A549 (cell line): ENCODE measurements at regions not wholly inside any gene's neighbourhood (a gene's known extent, or its start where the extent isn't known, plus 50 kb on each side); places are given as distances from the start of the nearest gene placed in this dataset.

Experiments
- ATAC-seq, 2 experiments: fragments of 200-7000 bp in 1 of 2; fragments of >200 bp in 1 of 2; cut with Nextera tagmentation in 1 of 2; cut with Tn5 transposase in 1 of 2; 3 replicates each; pipeline versions ENCODE4 v1.8.0 to v1.9.1; 2018 to 2020; ENCODE audit warnings: mild to moderate bottlenecking in 1 of 2, moderate library complexity in 1 of 2
- CTCF ChIA-PET: fragments of 300-600 bp; sonication (Branson Sonifier 250); formaldehyde crosslinking; extraction: SDS; loops from one replicate; lab custom pipeline; 2021; ENCODE audit warnings: antibody characterized with exemption, inconsistent platforms; lab: Yijun Ruan, JAX
- POLR2A ChIA-PET: fragments of 350-600 bp; formaldehyde crosslinking; extraction: SDS; loops from one replicate; lab custom pipeline; 2021; ENCODE audit warnings: antibody characterized with exemption, inconsistent platforms; lab: Yijun Ruan, JAX
- DNase-seq, 2 experiments: peaks; one replicate each; pipeline versions ENCODE4 v3.0.0 to v3.0.0-alpha.2; 2011 to 2016; ENCODE audit warnings: low read depth in 1 of 2, low spot score in 1 of 2
- FAIRE-seq: peaks from 2 replicates; lab custom pipeline; 2011; peaks lifted over from hg19 to GRCh38; lab: Jason Lieb, UNC
- H3K27ac ChIP-seq, 2 experiments: fragments of >200 bp; sonication (Bioruptor Twin); formaldehyde crosslinking; 3 replicates each; pipeline ENCODE4 v1.5.1; 2016 to 2017
- H3K4me1 ChIP-seq: fragments of >200 bp; sonication (Bioruptor Twin); formaldehyde crosslinking; 3 replicates; pipeline ENCODE4 v1.6.1; 2016
- H3K4me2 ChIP-seq: fragments of >200 bp; sonication (Bioruptor Twin); formaldehyde crosslinking; 3 replicates; pipeline ENCODE4 v1.6.1; 2016
- H3K4me3 ChIP-seq: fragments of >200 bp; sonication (Bioruptor Twin); formaldehyde crosslinking; 3 replicates; pipeline ENCODE4 v1.5.1; 2016
- H3K9me3 ChIP-seq: fragments of >200 bp; sonication (Bioruptor Twin); formaldehyde crosslinking; 3 replicates; pipeline ENCODE4 v1.6.1; 2016
- BHLHE40 ChIP-seq: IDR thresholded peaks from 2 replicates; pipeline ENCODE4 v1.6.1; 2012; ENCODE audit warnings: low read depth, low read length, inconsistent platforms
- CBX2 ChIP-seq: fragments of 200-600 bp; sonication (generic); IDR thresholded peaks from 2 replicates; pipeline ENCODE4 v1.6.1; 2016; ENCODE audit warnings: low read depth, mild to moderate bottlenecking, borderline replicate concordance
- CHD2 ChIP-seq: fragments of 150-350 bp; IDR thresholded peaks from 2 replicates; pipeline ENCODE4 v1.6.1; 2014; ENCODE audit warnings: low read length; ENCODE audit not compliant: partially characterized antibody
- CHD4 ChIP-seq: fragments of 200-600 bp; sonication (generic); IDR thresholded peaks from 2 replicates; pipeline ENCODE4 v1.6.1; 2016; ENCODE audit warnings: antibody characterized with exemption, mild to moderate bottlenecking, borderline replicate concordance
- CTCF ChIP-seq: fragments of >200 bp; sonication (Bioruptor Twin); formaldehyde crosslinking; IDR thresholded peaks from 3 replicates; pipeline ENCODE4 v1.5.1; 2016
- E2F6 ChIP-seq: IDR thresholded peaks from 2 replicates; pipeline ENCODE4 v1.6.1; 2012; ENCODE audit warnings: low read depth, borderline replicate concordance
- EHF ChIP-seq: fragments of 250-450 bp; sonication (Bioruptor Pico); IDR thresholded peaks from 2 replicates; pipeline ENCODE4 v1.5.0; 2020; ENCODE audit warnings: mild to moderate bottlenecking
- FOSB ChIP-seq: fragments of 250-450 bp; sonication (Bioruptor Pico); IDR thresholded peaks from 2 replicates; pipeline ENCODE4 v1.5.0; 2020; ENCODE audit warnings: mild to moderate bottlenecking, moderate library complexity
- FOXS1 ChIP-seq: fragments of 250-450 bp; sonication (Bioruptor Pico); IDR thresholded peaks from 2 replicates; pipeline ENCODE4 v1.5.0; 2020; ENCODE audit warnings: mild to moderate bottlenecking, moderate library complexity
- HES2 ChIP-seq: fragments of >200 bp; sonication (Bioruptor Twin); formaldehyde crosslinking; IDR thresholded peaks from 2 replicates; pipeline ENCODE4 v1.6.1; 2016
- HEYL ChIP-seq: fragments of 250-450 bp; sonication (Bioruptor Pico); IDR thresholded peaks from 2 replicates; pipeline ENCODE4 v1.8.0; 2021; ENCODE audit warnings: mild to moderate bottlenecking, moderate library complexity
- HMGXB4 ChIP-seq: fragments of 250-450 bp; sonication (Bioruptor Pico); IDR thresholded peaks from 2 replicates; pipeline ENCODE4 v1.5.0; 2021; ENCODE audit warnings: mild to moderate bottlenecking, moderate library complexity, borderline replicate concordance
- HOXA7 ChIP-seq: fragments of 250-450 bp; sonication (Bioruptor Pico); IDR thresholded peaks from 2 replicates; pipeline ENCODE4 v1.5.0; 2020; ENCODE audit warnings: mild to moderate bottlenecking, moderate library complexity
- HOXB5 ChIP-seq: fragments of 250-450 bp; sonication (Bioruptor Pico); IDR thresholded peaks from 2 replicates; pipeline ENCODE4 v1.5.0; 2020; ENCODE audit warnings: mild to moderate bottlenecking, moderate library complexity
- JUN ChIP-seq, 2 experiments: fragments of >200 bp; sonication (Bioruptor Twin); formaldehyde crosslinking; IDR thresholded peaks; 2 replicates in 1 of 2; 3 replicates in 1 of 2; pipeline ENCODE4 v1.6.1; 2016 to 2017
- JUNB ChIP-seq: fragments of >200 bp; sonication (Bioruptor Twin); formaldehyde crosslinking; IDR thresholded peaks from 2 replicates; pipeline ENCODE4 v1.6.1; 2016
- KDM1A ChIP-seq: fragments of 200-600 bp; sonication (generic); IDR thresholded peaks from 2 replicates; pipeline ENCODE4 v1.6.1; 2016; ENCODE audit warnings: low read depth, mild to moderate bottlenecking
- MAX ChIP-seq: IDR thresholded peaks from 2 replicates; pipeline ENCODE4 v1.6.1; 2012
- MAZ ChIP-seq: fragments of 150-350 bp; IDR thresholded peaks from 2 replicates; pipeline ENCODE4 v1.6.1; 2014; ENCODE audit warnings: antibody characterized with exemption, low read depth, low read length, borderline replicate concordance
- NPAS2 ChIP-seq: fragments of 250-450 bp; sonication (Bioruptor Pico); IDR thresholded peaks from 2 replicates; pipeline ENCODE4 v1.8.0; 2022; ENCODE audit warnings: mild to moderate bottlenecking, moderate library complexity, borderline replicate concordance
- NR3C1 ChIP-seq: fragments of >200 bp; sonication (Bioruptor Twin); formaldehyde crosslinking; IDR thresholded peaks from 3 replicates; pipeline ENCODE4 v1.6.1; 2017
- PBX3 ChIP-seq: IDR thresholded peaks from 2 replicates; pipeline ENCODE4 v1.6.1; 2012
- POLR2A ChIP-seq: IDR thresholded peaks from 2 replicates; pipeline ENCODE4 v1.6.1; 2012; ENCODE audit warnings: mild to moderate bottlenecking, low read length
- POLR2AphosphoS2 ChIP-seq: conservative IDR thresholded peaks from 2 replicates; pipeline ENCODE4 v1.6.1; 2012; ENCODE audit warnings: low read length, improper control_type of control experiment, inconsistent platforms
- RARB ChIP-seq: fragments of 250-450 bp; sonication (Bioruptor Pico); IDR thresholded peaks from 2 replicates; pipeline ENCODE4 v1.8.0; 2021; ENCODE audit warnings: mild to moderate bottlenecking, moderate library complexity
- SREBF2 ChIP-seq: fragments of 450-650 bp; IDR thresholded peaks from 2 replicates; pipeline ENCODE4 v1.6.1; 2014; ENCODE audit warnings: mild to moderate bottlenecking, moderate library complexity
- ZC3H11A ChIP-seq: fragments of 450-650 bp; IDR thresholded peaks from 2 replicates; pipeline ENCODE4 v1.6.1; 2014; ENCODE audit warnings: antibody characterized with exemption, mild to moderate bottlenecking
- ZNF302 ChIP-seq: fragments of 250-450 bp; sonication (Bioruptor Pico); IDR thresholded peaks from 2 replicates; pipeline ENCODE4 v1.9.0; 2021; ENCODE audit warnings: inconsistent platforms, mild to moderate bottlenecking, moderate library complexity
- ZSCAN20 ChIP-seq: fragments of 250-450 bp; sonication (Bioruptor Pico); IDR thresholded peaks from 2 replicates; pipeline ENCODE4 v1.8.0; 2022; ENCODE audit warnings: mild to moderate bottlenecking, moderate library complexity
- WGBS: methylation state at CpG from one replicate; pipeline ENCODE4 v1.1.6; 2017; ENCODE audit errors: missing lambda C conversion rate; 5-methylcytosine and 5-hydroxymethylcytosine counted together
- TF ChIP-seq, protein P1 (sequence below): fragments of 250-450 bp; sonication (Bioruptor Pico); IDR thresholded peaks from 2 replicates; pipeline ENCODE4 v1.5.0; 2020; ENCODE audit warnings: low read depth, mild to moderate bottlenecking, moderate library complexity
- TF ChIP-seq, protein P2 (sequence below): fragments of >200 bp; sonication (Bioruptor Twin); formaldehyde crosslinking; IDR thresholded peaks from 3 replicates; pipeline ENCODE4 v1.6.1; 2016

GRCh38 chr3:124306665-124307064 is 314.7 kb upstream of the ROPN1 start:
- H3K4me1 ChIP-seq = no peaks in the 10 kb centered on the region
- H3K4me3 ChIP-seq = no peak overlapping the region
- no peak for ATAC-seq
- FAIRE-seq = no peak
- no peak overlapping the region for H3K27ac ChIP-seq
- H3K9me3 ChIP-seq = peaks cover 6% of the 10 kb centered on the region; the same call in 1 of the 3 replicates
- CTCF ChIA-PET = interaction anchor here (1.1 to 1.2 kb wide), 4 partner anchors 9 to 227 kb away, joined by 3 to 4 read pairs (median 3); no protein-coding TSS in a partner anchor
- POLR2A ChIA-PET = no interaction called here
- no peak for TF ChIP-seq SREBF2
- no peak for TF ChIP-seq POLR2A
- no peak for TF ChIP-seq NPAS2 (CRISPR knock-in tag)
- no peak for TF ChIP-seq FOXS1 (CRISPR knock-in tag)
- TF ChIP-seq, protein P1, sequence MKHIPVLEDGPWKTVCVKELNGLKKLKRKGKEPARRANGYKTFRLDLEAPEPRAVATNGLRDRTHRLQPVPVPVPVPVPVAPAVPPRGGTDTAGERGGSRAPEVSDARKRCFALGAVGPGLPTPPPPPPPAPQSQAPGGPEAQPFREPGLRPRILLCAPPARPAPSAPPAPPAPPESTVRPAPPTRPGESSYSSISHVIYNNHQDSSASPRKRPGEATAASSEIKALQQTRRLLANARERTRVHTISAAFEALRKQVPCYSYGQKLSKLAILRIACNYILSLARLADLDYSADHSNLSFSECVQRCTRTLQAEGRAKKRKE = no peak
- no peak for TF ChIP-seq ZNF302 (CRISPR knock-in tag)
- TF ChIP-seq CHD2 = no peak
- TF ChIP-seq PBX3 = no peak
- TF ChIP-seq KDM1A = no peak
- TF ChIP-seq HEYL = no peak
- no peak for TF ChIP-seq POLR2AphosphoS2
- TF ChIP-seq HES2 = no peak
- TF ChIP-seq, protein P2, sequence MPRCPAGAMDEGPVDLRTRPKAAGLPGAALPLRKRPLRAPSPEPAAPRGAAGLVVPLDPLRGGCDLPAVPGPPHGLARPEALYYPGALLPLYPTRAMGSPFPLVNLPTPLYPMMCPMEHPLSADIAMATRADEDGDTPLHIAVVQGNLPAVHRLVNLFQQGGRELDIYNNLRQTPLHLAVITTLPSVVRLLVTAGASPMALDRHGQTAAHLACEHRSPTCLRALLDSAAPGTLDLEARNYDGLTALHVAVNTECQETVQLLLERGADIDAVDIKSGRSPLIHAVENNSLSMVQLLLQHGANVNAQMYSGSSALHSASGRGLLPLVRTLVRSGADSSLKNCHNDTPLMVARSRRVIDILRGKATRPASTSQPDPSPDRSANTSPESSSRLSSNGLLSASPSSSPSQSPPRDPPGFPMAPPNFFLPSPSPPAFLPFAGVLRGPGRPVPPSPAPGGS = no peak
- TF ChIP-seq ZSCAN20 (CRISPR knock-in tag) = no peak
- no peak for TF ChIP-seq HOXA7
- TF ChIP-seq CTCF = no peak
- TF ChIP-seq HMGXB4 (CRISPR knock-in tag) = no peak
- DNase-seq = no peak
- H3K4me2 ChIP-seq = no peak overlapping the region

DNA sequence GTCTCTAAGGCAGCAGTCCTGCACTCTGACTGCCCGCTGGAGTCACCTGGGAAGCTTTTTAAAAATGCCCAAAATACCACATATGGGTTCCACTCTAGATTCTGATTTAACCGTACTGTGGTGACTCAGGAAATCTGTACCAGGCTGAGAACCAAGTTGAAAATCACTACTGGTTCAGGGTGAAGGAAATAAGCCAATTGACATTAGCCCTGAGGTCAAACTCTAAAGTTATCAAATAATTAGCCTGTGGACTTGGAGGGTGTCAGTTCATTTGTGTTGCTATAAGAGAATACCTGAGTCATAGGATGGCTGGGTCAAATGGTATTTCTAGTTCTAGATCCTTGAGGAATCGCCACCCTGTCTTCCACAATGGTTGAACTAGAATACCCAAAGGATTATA is 321.7 kb upstream of the ROPN1 start:
- no peak for DNase-seq
- Histone ChIP-seq H3K9me3 (no peaks in the 10 kb centered on the region), H3K4me1 (peaks cover 7% of the 10 kb centered on the region; the same call in 1 of the 3 replicates), H3K27ac (no peak overlapping the region), H3K4me3 (no peak overlapping the region)
- WGBS = 64% methylated on average over 3 of the region's 3 CpGs
- CTCF ChIA-PET = no interaction called here
- POLR2A ChIA-PET = no interaction called here
- TF ChIP-seq NR3C1 (no peak), CHD4 (no peak), FOSB (CRISPR knock-in tag) (no peak), E2F6 (no peak), EHF (no peak), HOXB5 (CRISPR knock-in tag) (no peak), RARB (CRISPR knock-in tag) (no peak), JUN (IDR thresholded peaks at IDR 0.05) (no peak), POLR2A (no peak), CBX2 (no peak), MAX (no peak), ZC3H11A (no peak), HOXA7 (no peak), MAZ (no peak), JUNB (no peak), BHLHE40 (no peak)
- TF ChIP-seq, protein P2 = no peak
- TF ChIP-seq, all 56 proteins: peak for 0
- ATAC-seq (no peak), FAIRE-seq (no peak)
- no peak overlapping the region for H3K4me2 ChIP-seq
